OCI-LY7 (cell line): ENCODE measurements at regions not wholly inside any gene's neighbourhood (a gene's known extent, or its start where the extent isn't known, plus 50 kb on each side); places are given as distances from the start of the nearest gene placed in this dataset.

Experiments used
- BruUV-seq: library from RNA; stranded (reverse); fragments of 400-500 nt; replicated peaks from 2 replicates; lab custom pipeline; 2021; lab: Mats Ljungman, UMichigan
- CTCF ChIA-PET: fragments of 300-600 bp; sonication (Branson Sonifier 250); formaldehyde crosslinking; loops from one replicate; lab custom pipeline; 2022; ENCODE audit warnings: antibody characterized with exemption; ENCODE audit not compliant: unreplicated experiment; lab: Charles Lee
- POLR2A ChIA-PET: fragments of 300-600 bp; sonication (Branson Sonifier 250); formaldehyde crosslinking; loops from one replicate; lab custom pipeline; 2022; ENCODE audit warnings: antibody characterized with exemption; lab: Charles Lee
- DNase-seq: peaks from one replicate; pipeline ENCODE4 v3.0.0-alpha.2; 2015; ENCODE audit warnings: low spot score
- H2AFZ ChIP-seq: fragments of 200-600 bp; sonication (generic), shearing (Covaris generic); 2 replicates; pipeline ENCODE4 v1.6.1; 2014; ENCODE audit warnings: mild to moderate bottlenecking, antibody characterized with exemption, low read length, moderate library complexity
- H3K27ac ChIP-seq: fragments of 200-600 bp; sonication (generic); 2 replicates; pipeline ENCODE4 v1.5.1; 2014; ENCODE audit warnings: mixed run types, low read depth, mild to moderate bottlenecking, moderate library complexity, low read length, inconsistent platforms; ENCODE audit not compliant: poor library complexity, severe bottlenecking
- H3K36me3 ChIP-seq: fragments of 200-600 bp; sonication (generic); 2 replicates; pipeline ENCODE4 v1.6.1; 2014; ENCODE audit warnings: mild to moderate bottlenecking, antibody characterized with exemption, low read length, moderate library complexity, mixed read lengths; ENCODE audit not compliant: insufficient read depth
- H3K4me1 ChIP-seq: fragments of 200-600 bp; sonication (generic); 2 replicates; pipeline ENCODE4 v1.5.1; 2014; ENCODE audit warnings: mild to moderate bottlenecking, low read length; ENCODE audit not compliant: insufficient read depth, poor library complexity, severe bottlenecking
- H3K4me2 ChIP-seq: fragments of 200-600 bp; sonication (generic); 2 replicates; pipeline ENCODE4 v1.6.1; 2014; ENCODE audit warnings: mild to moderate bottlenecking, low read length
- H3K4me3 ChIP-seq: fragments of 200-600 bp; sonication (generic); 2 replicates; pipeline ENCODE4 v1.5.1; 2014; ENCODE audit warnings: mild to moderate bottlenecking, low read depth, low read length; ENCODE audit not compliant: poor library complexity, severe bottlenecking
- H3K79me2 ChIP-seq: fragments of 200-600 bp; sonication (generic); 2 replicates; pipeline ENCODE4 v1.6.1; 2016; ENCODE audit warnings: low read depth, mild to moderate bottlenecking, low read length, moderate library complexity, mixed read lengths; ENCODE audit not compliant: insufficient read depth
- H3K9me2 ChIP-seq: fragments of 200-600 bp; sonication (generic); 2 replicates; pipeline ENCODE4 v1.6.1; 2016; ENCODE audit warnings: mild to moderate bottlenecking, low read length, mixed read lengths; ENCODE audit not compliant: insufficient read depth
- H3K9me3 ChIP-seq: fragments of 200-600 bp; sonication (generic); 2 replicates; pipeline ENCODE4 v1.6.1; 2014; ENCODE audit warnings: mild to moderate bottlenecking, mixed run types, low read length, mixed read lengths
- H4K20me1 ChIP-seq: fragments of 200-600 bp; sonication (generic); 2 replicates; pipeline ENCODE4 v1.6.1; 2014; ENCODE audit warnings: mild to moderate bottlenecking, antibody characterized with exemption, low read length, moderate library complexity, mixed read lengths; ENCODE audit not compliant: insufficient read depth
- CTCF ChIP-seq: fragments of 200-600 bp; sonication (generic); conservative IDR thresholded peaks from 2 replicates; pipeline ENCODE4 v1.5.1; 2014; ENCODE audit warnings: mild to moderate bottlenecking, antibody characterized with exemption, low read length, moderate library complexity, mixed read lengths
- EZH2phosphoT487 ChIP-seq: fragments of 200-600 bp; sonication (generic); IDR thresholded peaks from 2 replicates; pipeline ENCODE4 v1.6.1; 2018; ENCODE audit warnings: low read depth, borderline replicate concordance, mild to moderate bottlenecking, mixed run types, antibody characterized with exemption, low read length, moderate library complexity, mixed read lengths
- intact Hi-C: fragments of 100-400 bp; cut with micrococcal nuclease; formaldehyde crosslinking; loops from one replicate; pipeline ENCODE4 v1.10.0; 2022; ENCODE audit not compliant: unreplicated experiment

- ChIA-PET POLR2A (no interaction called here), CTCF (interaction anchor here (0.6 kb wide), 1 partner anchor 41 kb away, joined by 6 read pairs; no protein-coding TSS in a partner anchor)
- no peaks in the 10 kb centered on the region for H3K4me1 ChIP-seq
- no peaks in the 10 kb centered on the region for H3K9me3 ChIP-seq
- H2AFZ ChIP-seq, result no peak overlapping the region
- no peak overlapping the region for H3K4me3 ChIP-seq
- no peak overlapping the region for H3K27ac ChIP-seq
- no peak overlapping the region for H3K4me2 ChIP-seq
- intact Hi-C loops, result no loop called here
- no peaks in the 10 kb centered on the region for H3K9me2 ChIP-seq
- BruUV-seq, result no TSS peak
- H3K36me3 ChIP-seq, result no peaks in the 10 kb centered on the region
- no peaks in the 10 kb centered on the region for H4K20me1 ChIP-seq
- TF ChIP-seq EZH2phosphoT487 (no peak), CTCF (no peak)
- no peak for DNase-seq
- no peaks in the 10 kb centered on the region for H3K79me2 ChIP-seq
Observed at GRCh38 chr11:134759855-134760254, 347.8 kb upstream of the B3GAT1 start.

GRCh38 chr11:134759274-134759673, 347.2 kb upstream of the B3GAT1 start:
- no TSS peak for BruUV-seq
- H2AFZ ChIP-seq, result no peak overlapping the region
- ChIA-PET POLR2A (no interaction called here), CTCF (no interaction called here)
- no peaks in the 10 kb centered on the region for H3K9me2 ChIP-seq
- TF ChIP-seq EZH2phosphoT487 (no peak), CTCF (no peak)
- H3K9me3 ChIP-seq, result no peaks in the 10 kb centered on the region
- no peak for DNase-seq
- intact Hi-C loops, result no loop called here
- no peaks in the 10 kb centered on the region for H3K79me2 ChIP-seq
- no peak overlapping the region for H3K27ac ChIP-seq
- H4K20me1 ChIP-seq, result no peaks in the 10 kb centered on the region
- no peaks in the 10 kb centered on the region for H3K4me1 ChIP-seq
- no peak overlapping the region for H3K4me3 ChIP-seq
- H3K36me3 ChIP-seq, result no peaks in the 10 kb centered on the region
- no peak overlapping the region for H3K4me2 ChIP-seq

- DNase-seq, result no peak
- no peaks in the 10 kb centered on the region for H3K9me2 ChIP-seq
- intact Hi-C loops, result no loop called here
- ChIA-PET POLR2A (no interaction called here), CTCF (no interaction called here)
- H3K4me3 ChIP-seq, result no peak overlapping the region
- H3K27ac ChIP-seq, result no peak overlapping the region
- H2AFZ ChIP-seq, result no peak overlapping the region
- no peaks in the 10 kb centered on the region for H4K20me1 ChIP-seq
- no peaks in the 10 kb centered on the region for H3K4me1 ChIP-seq
- no peaks in the 10 kb centered on the region for H3K36me3 ChIP-seq
- TF ChIP-seq CTCF, result no peak
- no peak for TF ChIP-seq EZH2phosphoT487
- no peak overlapping the region for H3K4me2 ChIP-seq
- no peaks in the 10 kb centered on the region for H3K79me2 ChIP-seq
- no peaks in the 10 kb centered on the region for H3K9me3 ChIP-seq
- no TSS peak for BruUV-seq
Observed at GRCh38 chr11:134758342-134758931, 346.4 kb upstream of the B3GAT1 start.
